AG04450 (cell line): ENCODE measurements at regions not wholly inside any gene's neighbourhood (a gene's known extent, or its start where the extent isn't known, plus 50 kb on each side); places are given as distances from the start of the nearest gene placed in this dataset.

Experiments used
- CTCF ChIA-PET: fragments of 300-600, 350-600 bp; formaldehyde crosslinking; extraction: SDS; loops from one replicate; lab custom pipeline; 2022; ENCODE audit warnings: antibody characterized with exemption, inconsistent platforms; lab: Charles Lee
- POLR2A ChIA-PET: fragments of 350-600 bp; formaldehyde crosslinking; extraction: SDS; loops from one replicate; lab custom pipeline; 2021; ENCODE audit warnings: antibody characterized with exemption, inconsistent platforms; lab: Yijun Ruan, JAX
- DNase-seq: peaks from one replicate; pipeline ENCODE4 v3.0.0-alpha.2; 2011; ENCODE audit warnings: low read depth, low spot score
- H3K27ac ChIP-seq: one replicate; pipeline ENCODE4 v1.5.1; 2012; ENCODE audit warnings: low read depth, low read length, control low read depth
- H3K27me3 ChIP-seq: one replicate; pipeline ENCODE4 v1.6.0; 2012; ENCODE audit warnings: low read length; ENCODE audit not compliant: control insufficient read depth, insufficient read depth
- H3K4me3 ChIP-seq: 2 replicates; pipeline ENCODE4 v1.5.1; 2011; ENCODE audit warnings: mild to moderate bottlenecking, low read depth, low read length, control low read depth
- H3K9me3 ChIP-seq: 2 replicates; pipeline ENCODE4 v1.5.1; 2012; ENCODE audit warnings: low read length; ENCODE audit not compliant: control insufficient read depth, insufficient read depth
- CTCF ChIP-seq: IDR thresholded peaks from 2 replicates; pipeline ENCODE4 v1.5.1; 2011; ENCODE audit warnings: low read depth, low read length, control low read depth, inconsistent platforms

GRCh38 chr16:9534759-9535158, 443.3 kb downstream of the HAPSTR1 start:
- CTCF ChIA-PET, result no interaction called here
- H3K9me3 ChIP-seq, result peaks cover 14% of the 10 kb centered on the region
- POLR2A ChIA-PET, result no interaction called here
- no peaks in the 10 kb centered on the region for H3K27me3 ChIP-seq
- DNase-seq, result no peak
- no peak overlapping the region for H3K27ac ChIP-seq
- TF ChIP-seq CTCF, result no peak
- H3K4me3 ChIP-seq, result no peak overlapping the region

- Histone ChIP-seq H3K27ac (no peak overlapping the region), H3K27me3 (no peaks in the 10 kb centered on the region), H3K9me3 (peaks cover 18% of the 10 kb centered on the region), H3K4me3 (no peak overlapping the region)
- no peak for DNase-seq
- ChIA-PET POLR2A (interaction anchor here (0.5 kb wide), 1 partner anchor 1193 kb away, joined by 13 read pairs; no protein-coding TSS in a partner anchor), CTCF (no interaction called here)
- no peak for TF ChIP-seq CTCF
Measured at GRCh38 chr16:9536905-9537304, 445.5 kb downstream of the HAPSTR1 start.

- TF ChIP-seq CTCF, result no peak
- Histone ChIP-seq H3K27me3 (no peaks in the 10 kb centered on the region), H3K4me3 (no peak overlapping the region), H3K27ac (no peak overlapping the region), H3K9me3 (peaks cover 24% of the 10 kb centered on the region)
- POLR2A ChIA-PET, result no interaction called here
- DNase-seq, result no peak
- CTCF ChIA-PET, result no interaction called here
Measured at GRCh38 chr16:9539346-9539745, 447.9 kb downstream of the HAPSTR1 start.

GRCh38 chr16:9541723-9542122, 450.3 kb downstream of the HAPSTR1 start:
- CTCF ChIA-PET, result no interaction called here
- POLR2A ChIA-PET, result no interaction called here
- no peak overlapping the region for H3K4me3 ChIP-seq
- no peak overlapping the region for H3K27ac ChIP-seq
- no peak for DNase-seq
- peaks cover 31% of the 10 kb centered on the region for H3K9me3 ChIP-seq
- no peak for TF ChIP-seq CTCF
- no peaks in the 10 kb centered on the region for H3K27me3 ChIP-seq

- TF ChIP-seq CTCF, result no peak
- ChIA-PET POLR2A (no interaction called here), CTCF (no interaction called here)
Measured at GRCh38 chr16:9542165-9542755, 450.8 kb downstream of the HAPSTR1 start.

More at GRCh38 chr16:9542165-9542755, 450.8 kb downstream of the HAPSTR1 start:
- Histone ChIP-seq H3K9me3 (peaks cover 31% of the 10 kb centered on the region), H3K27me3 (no peaks in the 10 kb centered on the region), H3K27ac (no peak overlapping the region), H3K4me3 (no peak overlapping the region)
- DNase-seq, result no peak
